ENCODE measurements at regions not wholly inside any gene's neighbourhood (a gene's known extent, or its start where the extent isn't known, plus 50 kb on each side); places are given as distances from the start of the nearest gene placed in this dataset.

- TF ChIP-seq CTCF (IDR thresholded peaks at IDR 0.05; ENCODE audit: insufficient read depth, low read length, poor library complexity, severe bottlenecking) (no peak), EZH2phosphoT487 (conservative IDR thresholded peaks at IDR 0.05; ENCODE audit: low read length) (no peak)
Measured at GRCh38 chr3:5650303-5650702, 462.8 kb downstream of the EDEM1 start.
